ENCODE measurements at regions not wholly inside any gene's neighbourhood (a gene's known extent, or its start where the extent isn't known, plus 50 kb on each side); places are given as distances from the start of the nearest gene placed in this dataset.

- TF ChIP-seq FOXP2 (optimal IDR thresholded peaks at IDR 0.05; ENCODE audit: borderline replicate concordance, extremely low read depth, extremely low read length, insufficient read depth): no peak
- TF ChIP-seq REST (IDR thresholded peaks at IDR 0.05; ENCODE audit: insufficient read depth in 1 of 2, low read depth in 2 of 2, low read length in 2 of 2): no peak
- no peak for TF ChIP-seq SIN3A (IDR thresholded peaks at IDR 0.05; ENCODE audit: borderline replicate concordance, insufficient read depth, low read length)
- no peak for TF ChIP-seq TAF1 (IDR thresholded peaks at IDR 0.05; ENCODE audit: borderline replicate concordance, insufficient read depth, low read length)
- no peak for TF ChIP-seq POLR2AphosphoS5 (IDR thresholded peaks at IDR 0.05; ENCODE audit: low read depth, low read length)
These were observed 281.9 kb downstream of the SOX9 start for GRCh38 chr17:72402727-72403210.

- TF ChIP-seq FOXP2 (optimal IDR thresholded peaks at IDR 0.05; ENCODE audit: borderline replicate concordance, extremely low read depth, extremely low read length, insufficient read depth) (no peak), SIN3A (IDR thresholded peaks at IDR 0.05; ENCODE audit: borderline replicate concordance, insufficient read depth, low read length) (no peak), POLR2AphosphoS5 (IDR thresholded peaks at IDR 0.05; ENCODE audit: low read depth, low read length) (no peak), REST (IDR thresholded peaks at IDR 0.05; ENCODE audit: insufficient read depth in 1 of 2, low read depth in 2 of 2, low read length in 2 of 2) (no peak), TAF1 (IDR thresholded peaks at IDR 0.05; ENCODE audit: borderline replicate concordance, insufficient read depth, low read length) (no peak)
These were observed 282.9 kb downstream of the SOX9 start for GRCh38 chr17:72403713-72404209.

GRCh38 chr17:72404872-72405271, 284.1 kb downstream of the SOX9 start:
- TF ChIP-seq REST (IDR thresholded peaks at IDR 0.05; ENCODE audit: insufficient read depth in 1 of 2, low read depth in 2 of 2, low read length in 2 of 2): no peak
- TF ChIP-seq SIN3A (IDR thresholded peaks at IDR 0.05; ENCODE audit: borderline replicate concordance, insufficient read depth, low read length): no peak
- TF ChIP-seq TAF1 (IDR thresholded peaks at IDR 0.05; ENCODE audit: borderline replicate concordance, insufficient read depth, low read length): no peak
- TF ChIP-seq POLR2AphosphoS5 (IDR thresholded peaks at IDR 0.05; ENCODE audit: low read depth, low read length): no peak
- no peak for TF ChIP-seq FOXP2 (optimal IDR thresholded peaks at IDR 0.05; ENCODE audit: borderline replicate concordance, extremely low read depth, extremely low read length, insufficient read depth)

- no peak for TF ChIP-seq FOXP2 (optimal IDR thresholded peaks at IDR 0.05; ENCODE audit: borderline replicate concordance, extremely low read depth, extremely low read length, insufficient read depth)
- TF ChIP-seq TAF1 (IDR thresholded peaks at IDR 0.05; ENCODE audit: borderline replicate concordance, insufficient read depth, low read length): no peak
- no peak for TF ChIP-seq SIN3A (IDR thresholded peaks at IDR 0.05; ENCODE audit: borderline replicate concordance, insufficient read depth, low read length)
- no peak for TF ChIP-seq POLR2AphosphoS5 (IDR thresholded peaks at IDR 0.05; ENCODE audit: low read depth, low read length)
- no peak for TF ChIP-seq REST (IDR thresholded peaks at IDR 0.05; ENCODE audit: insufficient read depth in 1 of 2, low read depth in 2 of 2, low read length in 2 of 2)
These were observed 284.9 kb downstream of the SOX9 start for GRCh38 chr17:72405662-72406230.

Measured in PFSK-1 (cell line).